ENCODE measurements at regions not wholly inside any gene's neighbourhood (a gene's known extent, or its start where the extent isn't known, plus 50 kb on each side); places are given as distances from the start of the nearest gene placed in this dataset.
A peak's percentile ranks its signal among the peaks of the same experiment; 100 is the strongest.

- Histone ChIP-seq H3F3A (ENCODE audit: insufficient read depth, low read length) (no peaks in the 10 kb centered on the region), H3K27me3 (replicated peaks; ENCODE audit: insufficient read depth, low read length) (no peaks in the 10 kb centered on the region), H3K4me3 (ENCODE audit: low read length) (no peak overlapping the region), H3K36me3 (replicated peaks; ENCODE audit: insufficient read depth, low read length) (no peaks in the 10 kb centered on the region), H3K9me2 (replicated peaks; ENCODE audit: insufficient read depth, low read length) (no peaks in the 10 kb centered on the region), H4K20me1 (ENCODE audit: insufficient read depth, low read length) (no peaks in the 10 kb centered on the region), H3K4me2 (ENCODE audit: low read depth, low read length) (no peak overlapping the region), H3K9me3 (replicated peaks; ENCODE audit: insufficient read depth, low read length) (no peaks in the 10 kb centered on the region), H3K9ac (ENCODE audit: low read length) (no peak overlapping the region), H2AFZ (ENCODE audit: low read length) (no peak overlapping the region), H3K79me2 (ENCODE audit: low read length) (no peaks in the 10 kb centered on the region), H3K4me1 (ENCODE audit: low read length) (no peaks in the 10 kb centered on the region), H3K27ac (ENCODE audit: low read length) (no peak overlapping the region)
- DNase-seq, result no peak
- TF ChIP-seq CTCF (IDR thresholded peaks at IDR 0.05; ENCODE audit: low read length), result no peak
- no peak for TF ChIP-seq EZH2 (optimal IDR thresholded peaks at IDR 0.05; ENCODE audit: low read depth, low read length)
- TF ChIP-seq EZH2phosphoT487 (IDR thresholded peaks at IDR 0.05; ENCODE audit: low read length), result no peak
Observed at GRCh38 chr13:87302034-87302433, 369.1 kb upstream of the SLITRK5 start.

GRCh38 chr13:87302931-87303330 is 368.2 kb upstream of the SLITRK5 start:
- H3K4me3 ChIP-seq (ENCODE audit: low read length), result no peak overlapping the region

GRCh38 chr13:87311165-87311564 is 360.0 kb upstream of the SLITRK5 start:
- no peaks in the 10 kb centered on the region for H3F3A ChIP-seq (ENCODE audit: insufficient read depth, low read length)
- H3K9me3 ChIP-seq (replicated peaks; ENCODE audit: insufficient read depth, low read length), result no peaks in the 10 kb centered on the region
- DNase-seq, result peak; percentile 38
- H3K4me2 ChIP-seq (ENCODE audit: low read depth, low read length), result no peak overlapping the region
- H3K27ac ChIP-seq (ENCODE audit: low read length), result no peak overlapping the region
- no peak overlapping the region for H3K4me3 ChIP-seq (ENCODE audit: low read length)
- H3K4me1 ChIP-seq (ENCODE audit: low read length), result no peaks in the 10 kb centered on the region
- no peaks in the 10 kb centered on the region for H3K27me3 ChIP-seq (replicated peaks; ENCODE audit: insufficient read depth, low read length)
- no peak overlapping the region for H2AFZ ChIP-seq (ENCODE audit: low read length)
- no peaks in the 10 kb centered on the region for H4K20me1 ChIP-seq (ENCODE audit: insufficient read depth, low read length)
- TF ChIP-seq CTCF (IDR thresholded peaks at IDR 0.05; ENCODE audit: low read length) (no peak), EZH2phosphoT487 (IDR thresholded peaks at IDR 0.05; ENCODE audit: low read length) (no peak), EZH2 (optimal IDR thresholded peaks at IDR 0.05; ENCODE audit: low read depth, low read length) (no peak)
- no peak overlapping the region for H3K9ac ChIP-seq (ENCODE audit: low read length)
- H3K9me2 ChIP-seq (replicated peaks; ENCODE audit: insufficient read depth, low read length), result no peaks in the 10 kb centered on the region
- H3K79me2 ChIP-seq (ENCODE audit: low read length), result no peaks in the 10 kb centered on the region
- no peaks in the 10 kb centered on the region for H3K36me3 ChIP-seq (replicated peaks; ENCODE audit: insufficient read depth, low read length)

More at GRCh38 chr13:87302931-87303330, 368.2 kb upstream of the SLITRK5 start:
- no peak for DNase-seq
- Histone ChIP-seq H3K4me1 (ENCODE audit: low read length) (no peaks in the 10 kb centered on the region), H3K27me3 (replicated peaks; ENCODE audit: insufficient read depth, low read length) (no peaks in the 10 kb centered on the region), H3K9ac (ENCODE audit: low read length) (no peak overlapping the region), H3K9me3 (replicated peaks; ENCODE audit: insufficient read depth, low read length) (no peaks in the 10 kb centered on the region), H2AFZ (ENCODE audit: low read length) (no peak overlapping the region), H3K4me2 (ENCODE audit: low read depth, low read length) (no peak overlapping the region), H3F3A (ENCODE audit: insufficient read depth, low read length) (no peaks in the 10 kb centered on the region), H3K79me2 (ENCODE audit: low read length) (no peaks in the 10 kb centered on the region), H3K36me3 (replicated peaks; ENCODE audit: insufficient read depth, low read length) (no peaks in the 10 kb centered on the region), H4K20me1 (ENCODE audit: insufficient read depth, low read length) (no peaks in the 10 kb centered on the region), H3K27ac (ENCODE audit: low read length) (no peak overlapping the region), H3K9me2 (replicated peaks; ENCODE audit: insufficient read depth, low read length) (no peaks in the 10 kb centered on the region)
- TF ChIP-seq EZH2 (optimal IDR thresholded peaks at IDR 0.05; ENCODE audit: low read depth, low read length), result no peak
- TF ChIP-seq CTCF (IDR thresholded peaks at IDR 0.05; ENCODE audit: low read length), result no peak
- TF ChIP-seq EZH2phosphoT487 (IDR thresholded peaks at IDR 0.05; ENCODE audit: low read length), result no peak

Measured in MM.1S (cell line).